Neural progenitor cell (in vitro differentiated cells): ENCODE measurements at regions not wholly inside any gene's neighbourhood (a gene's known extent, or its start where the extent isn't known, plus 50 kb on each side); places are given as distances from the start of the nearest gene placed in this dataset.

Source experiments
- CTCF ChIP-seq: fragments of 200-600 bp; sonication (generic); IDR thresholded peaks from 2 replicates; pipeline ENCODE4 v1.5.1; 2017; ENCODE audit warnings: antibody characterized with exemption, mild to moderate bottlenecking
- EZH2 ChIP-seq: fragments of 200-600 bp; sonication (generic); IDR thresholded peaks from 2 replicates; pipeline ENCODE4 v1.6.1; 2017; ENCODE audit warnings: antibody characterized with exemption, mild to moderate bottlenecking, moderate library complexity

- TF ChIP-seq EZH2 (no peak), CTCF (no peak)
Observed at GRCh38 chr11:26843539-26843938, 121.7 kb upstream of the SLC5A12 start.
